Activated CD8-positive, alpha-beta T cell treated with anti-CD3 and anti-CD28 coated beads for 36 hours (primary cell): ENCODE measurements at regions not wholly inside any gene's neighbourhood (a gene's known extent, or its start where the extent isn't known, plus 50 kb on each side); places are given as distances from the start of the nearest gene placed in this dataset.

Experiments used
- ATAC-seq: fragments of 200-7000 bp; cut with Tn5 transposase; one replicate; pipeline ENCODE4 v1.10.0; 2021; ENCODE audit warnings: mild to moderate bottlenecking, moderate library complexity
- CTCF ChIA-PET: fragments of 350-600 bp; sonication (Branson Sonifier 250); formaldehyde crosslinking; loops from one replicate; lab custom pipeline; 2021; ENCODE audit warnings: antibody characterized with exemption; lab: Charles Lee
- POLR2A ChIA-PET: fragments of 350-600 bp; sonication (Branson Sonifier 250); formaldehyde crosslinking; loops from one replicate; lab custom pipeline; 2021; ENCODE audit warnings: antibody characterized with exemption; lab: Charles Lee
- DNase-seq: peaks from one replicate; pipeline ENCODE4 v3.0.0-alpha.2; 2020
- H3K27ac Mint-ChIP-seq: one replicate; pipeline ENCODE4 v1.8.0; 2021; ENCODE audit warnings: mild to moderate bottlenecking, mixed read lengths
- H3K27me3 Mint-ChIP-seq: one replicate; pipeline ENCODE4 v1.8.0; 2021; ENCODE audit warnings: mixed read lengths
- H3K36me3 Mint-ChIP-seq: one replicate; pipeline ENCODE4 v1.8.0; 2021; ENCODE audit warnings: low read depth, mixed read lengths
- H3K4me1 Mint-ChIP-seq: one replicate; pipeline ENCODE4 v1.8.0; 2021; ENCODE audit warnings: low read depth, mixed read lengths
- H3K4me3 Mint-ChIP-seq: one replicate; pipeline ENCODE4 v1.8.0; 2021; ENCODE audit warnings: mild to moderate bottlenecking, moderate library complexity, mixed read lengths
- H3K9me3 Mint-ChIP-seq: one replicate; pipeline ENCODE4 v1.8.0; 2021; ENCODE audit warnings: mixed read lengths
- CTCF ChIP-seq: fragments of 200-600 bp; IDR thresholded peaks from one replicate; pipeline ENCODE4 v1.8.0; 2022; ENCODE audit warnings: antibody characterized with exemption, mild to moderate bottlenecking
- intact Hi-C: fragments of 100-400 bp; cut with micrococcal nuclease; formaldehyde crosslinking; loops from one replicate; pipeline ENCODE4 v1.10.0; 2022

GRCh38 chr17:13725288-13725990 is 123.7 kb upstream of the HS3ST3A1 start:
- no peak overlapping the region for H3K27ac Mint-ChIP-seq
- intact Hi-C loops: no loop called here
- H3K9me3 Mint-ChIP-seq: no peaks in the 10 kb centered on the region
- CTCF ChIA-PET: no interaction called here
- no peak for ATAC-seq
- H3K27me3 Mint-ChIP-seq: peaks cover 5% of the 10 kb centered on the region
- no peaks in the 10 kb centered on the region for H3K4me1 Mint-ChIP-seq
- no peak for TF ChIP-seq CTCF
- H3K36me3 Mint-ChIP-seq: no peaks in the 10 kb centered on the region
- POLR2A ChIA-PET: no interaction called here
- no peak overlapping the region for H3K4me3 Mint-ChIP-seq
- DNase-seq: no peak

- POLR2A ChIA-PET: no interaction called here
- Mint-ChIP-seq H3K36me3 (no peaks in the 10 kb centered on the region), H3K4me1 (no peaks in the 10 kb centered on the region), H3K27me3 (peaks cover 5% of the 10 kb centered on the region), H3K9me3 (no peaks in the 10 kb centered on the region), H3K4me3 (no peak overlapping the region), H3K27ac (no peak overlapping the region)
- no peak for ATAC-seq
- CTCF ChIA-PET: no interaction called here
- DNase-seq: no peak
- TF ChIP-seq CTCF: no peak
- intact Hi-C loops: no loop called here
Observed at GRCh38 chr17:13727441-13728171, 125.9 kb upstream of the HS3ST3A1 start.

GRCh38 chr17:13728781-13729180 is 127.1 kb upstream of the HS3ST3A1 start:
- POLR2A ChIA-PET: no interaction called here
- Mint-ChIP-seq H3K9me3 (peaks cover 4% of the 10 kb centered on the region), H3K27me3 (peaks cover 4% of the 10 kb centered on the region), H3K4me1 (no peaks in the 10 kb centered on the region), H3K4me3 (no peak overlapping the region), H3K27ac (no peak overlapping the region), H3K36me3 (no peaks in the 10 kb centered on the region)
- CTCF ChIA-PET: no interaction called here
- DNase-seq (no peak), ATAC-seq (no peak)
- intact Hi-C loops: no loop called here
- TF ChIP-seq CTCF: no peak

GRCh38 chr17:13729466-13730134 is 127.9 kb upstream of the HS3ST3A1 start:
- POLR2A ChIA-PET: no interaction called here
- intact Hi-C loops: no loop called here
- no peaks in the 10 kb centered on the region for H3K36me3 Mint-ChIP-seq
- no peaks in the 10 kb centered on the region for H3K4me1 Mint-ChIP-seq
- H3K9me3 Mint-ChIP-seq: peaks cover 4% of the 10 kb centered on the region
- H3K27me3 Mint-ChIP-seq: peaks cover 4% of the 10 kb centered on the region
- ATAC-seq: no peak
- H3K27ac Mint-ChIP-seq: no peak overlapping the region
- TF ChIP-seq CTCF: no peak
- CTCF ChIA-PET: no interaction called here
- H3K4me3 Mint-ChIP-seq: no peak overlapping the region
- DNase-seq: no peak

GRCh38 chr17:13734880-13735279 is 133.2 kb upstream of the HS3ST3A1 start:
- CTCF ChIA-PET: no interaction called here
- ATAC-seq: no peak
- intact Hi-C loops: no loop called here
- POLR2A ChIA-PET: no interaction called here
- Mint-ChIP-seq H3K4me3 (no peak overlapping the region), H3K9me3 (peaks cover 4% of the 10 kb centered on the region), H3K27ac (no peak overlapping the region), H3K36me3 (no peaks in the 10 kb centered on the region), H3K27me3 (peaks cover 1% of the 10 kb centered on the region), H3K4me1 (no peaks in the 10 kb centered on the region)
- TF ChIP-seq CTCF: no peak
- no peak for DNase-seq
